GM12878 (cell line): ENCODE measurements at regions not wholly inside any gene's neighbourhood (a gene's known extent, or its start where the extent isn't known, plus 50 kb on each side); places are given as distances from the start of the nearest gene placed in this dataset.

Experiments used
- ATAC-seq: fragments of 200-7000 bp; cut with Tn5 transposase; 3 replicates; pipeline ENCODE4 v1.9.1; 2020; ENCODE audit warnings: mild to moderate bottlenecking, moderate library complexity
- BruUV-seq: library from RNA; stranded (reverse); fragments of 400-500 nt; replicated peaks from 2 replicates; lab custom pipeline; 2021; lab: Mats Ljungman, UMichigan
- CTCF ChIA-PET: fragments of 300-600 bp; sonication (Branson Sonifier 250); formaldehyde crosslinking; extraction: SDS; loops from one replicate; lab custom pipeline; 2021; ENCODE audit warnings: inconsistent platforms; lab: Yijun Ruan, JAX
- POLR2A ChIA-PET: fragments of 350-600 bp; formaldehyde crosslinking; extraction: SDS; loops from one replicate; lab custom pipeline; 2021; ENCODE audit warnings: inconsistent platforms; lab: Charles Lee
- RAD21 ChIA-PET: fragments of 300-600 bp; sonication (Branson Sonifier 250); formaldehyde crosslinking; loops from one replicate; lab custom pipeline; 2023; ENCODE audit warnings: antibody characterized with exemption; ENCODE audit not compliant: unreplicated experiment; lab: Charles Lee
- SMC1A ChIA-PET: fragments of 300-600 bp; sonication (Branson Sonifier 250); formaldehyde crosslinking; loops from one replicate; lab custom pipeline; 2023; ENCODE audit not compliant: unreplicated experiment, uncharacterized antibody; lab: Charles Lee
- DNase-seq: peaks from one replicate; pipeline ENCODE4 v3.0.0-alpha.2; 2011; ENCODE audit warnings: low read depth, low spot score
- FAIRE-seq: peaks from 3 replicates; lab custom pipeline; 2011; peaks lifted over from hg19 to GRCh38; lab: Jason Lieb, UNC
- H2AFZ ChIP-seq: 2 replicates; pipeline ENCODE4 v1.6.0; 2011; ENCODE audit warnings: low read depth, low read length, control low read depth; ENCODE audit not compliant: control insufficient read depth
- H3K27ac ChIP-seq: 2 replicates; pipeline ENCODE4 v1.5.1; 2011; ENCODE audit warnings: control low read depth; ENCODE audit not compliant: control insufficient read depth, insufficient read depth
- H3K27me3 ChIP-seq, 2 experiments: replicated peaks in 1 of 2; 2 replicates each; pipeline versions ENCODE4 v1.6.0 to v1.6.1; 2011; ENCODE audit warnings: low read length in 1 of 2; ENCODE audit not compliant: control insufficient read depth in 2 of 2, insufficient read depth in 2 of 2
- H3K36me3 ChIP-seq, 2 experiments: 2 replicates each; pipeline ENCODE4 v1.5.1; 2011; ENCODE audit warnings: low read length in 1 of 2; ENCODE audit not compliant: control insufficient read depth in 2 of 2, insufficient read depth in 2 of 2
- H3K4me1 ChIP-seq: 2 replicates; pipeline ENCODE4 v1.6.1; 2011; ENCODE audit warnings: mild to moderate bottlenecking, low read length, moderate library complexity, mixed read lengths; ENCODE audit not compliant: control insufficient read depth, insufficient read depth
- H3K4me2 ChIP-seq: 2 replicates; pipeline ENCODE4 v1.6.0; 2011; ENCODE audit warnings: control low read depth; ENCODE audit not compliant: control insufficient read depth, insufficient read depth
- H3K4me3 ChIP-seq: fragments of 200-600 bp; sonication (generic); 2 replicates; pipeline ENCODE4 v1.5.1; 2016
- H3K79me2 ChIP-seq: 2 replicates; pipeline ENCODE4 v1.6.0; 2011; ENCODE audit warnings: low read length; ENCODE audit not compliant: control insufficient read depth, insufficient read depth
- H3K9ac ChIP-seq: 2 replicates; pipeline ENCODE4 v1.8.0; 2011; ENCODE audit warnings: low read length, control low read depth, mixed read lengths; ENCODE audit not compliant: control insufficient read depth, insufficient read depth
- H3K9me3 ChIP-seq: replicated peaks from 3 replicates; pipeline ENCODE4 v1.5.1; 2011; ENCODE audit warnings: mild to moderate bottlenecking, low read length; ENCODE audit not compliant: control insufficient read depth, insufficient read depth
- H4K20me1 ChIP-seq: 2 replicates; pipeline ENCODE4 v1.6.0; 2011; ENCODE audit not compliant: control insufficient read depth, insufficient read depth
- BRCA1 ChIP-seq: IDR thresholded peaks from 2 replicates; pipeline ENCODE4 v1.6.1; 2011; ENCODE audit warnings: low read depth, low read length, improper control_type of control experiment
- CBFB ChIP-seq: IDR thresholded peaks from 2 replicates; pipeline ENCODE4 v1.6.1; 2016; ENCODE audit warnings: antibody characterized with exemption, low read depth
- EED ChIP-seq: sonication (generic); IDR thresholded peaks from 2 replicates; pipeline ENCODE4 v1.6.1; 2016; ENCODE audit warnings: antibody characterized with exemption, low read depth
- EZH2 ChIP-seq: IDR thresholded peaks from 2 replicates; pipeline ENCODE4 v1.6.1; 2012; ENCODE audit warnings: low read depth, mild to moderate bottlenecking, control low read depth, inconsistent platforms, low read length, borderline replicate concordance; ENCODE audit not compliant: control insufficient read depth
- FOXK2 ChIP-seq: fragments of 450-650 bp; IDR thresholded peaks from 2 replicates; pipeline ENCODE4 v1.6.1; 2017; ENCODE audit warnings: mild to moderate bottlenecking, moderate library complexity
- FOXM1 ChIP-seq: IDR thresholded peaks from 2 replicates; pipeline ENCODE4 v1.6.1; 2012; ENCODE audit warnings: low read depth, mild to moderate bottlenecking, inconsistent platforms, low read length, moderate library complexity
- IKZF1 ChIP-seq: fragments of 450-650 bp; conservative IDR thresholded peaks from 2 replicates; pipeline ENCODE4 v1.6.1; 2017; ENCODE audit warnings: antibody characterized with exemption, mild to moderate bottlenecking
- IRF4 ChIP-seq: IDR thresholded peaks from 2 replicates; pipeline ENCODE4 v1.6.1; 2011; ENCODE audit warnings: low read depth, low read length
- NFIC ChIP-seq: IDR thresholded peaks from 2 replicates; pipeline ENCODE4 v1.6.1; 2012; ENCODE audit warnings: low read depth, mild to moderate bottlenecking, inconsistent platforms, low read length, moderate library complexity
- NR2C1 ChIP-seq: fragments of 450-650 bp; IDR thresholded peaks from 2 replicates; pipeline ENCODE4 v1.6.1; 2017; ENCODE audit warnings: antibody characterized with exemption, mild to moderate bottlenecking, moderate library complexity
- RAD21 ChIP-seq: IDR thresholded peaks from 2 replicates; pipeline ENCODE4 v1.6.1; 2011; ENCODE audit warnings: mild to moderate bottlenecking, low read depth, low read length, moderate library complexity; ENCODE audit not compliant: insufficient read depth
- TARDBP ChIP-seq: IDR thresholded peaks from 2 replicates; pipeline ENCODE4 v1.6.1; 2016; ENCODE audit warnings: borderline replicate concordance
- TCF3 ChIP-seq: IDR thresholded peaks from 2 replicates; pipeline ENCODE4 v1.6.1; 2012; ENCODE audit warnings: low read depth, mild to moderate bottlenecking, low read length, borderline replicate concordance; ENCODE audit not compliant: insufficient read depth
- ZBED1 ChIP-seq: IDR thresholded peaks from 2 replicates; pipeline ENCODE4 v1.6.1; 2016; ENCODE audit warnings: borderline replicate concordance
- WGBS: methylation state at CpG from one replicate; pipeline ENCODE4 v1.1.6; 2016; ENCODE audit warnings: low lambda C conversion rate; ENCODE audit not compliant: insufficient replicate concordance, insufficient coverage; ENCODE audit errors: missing lambda C conversion rate; 5-methylcytosine and 5-hydroxymethylcytosine counted together
- in situ Hi-C: fragments of 300-500 bp; cut with MboI; formaldehyde crosslinking; loops from 9 replicates; pipeline ENCODE4 v1.14.3; 2018; ENCODE audit warnings: mixed read lengths
- intact Hi-C: fragments of 100-400 bp; cut with micrococcal nuclease; formaldehyde crosslinking; loops from one replicate; pipeline ENCODE4 v1.14.2; 2022; ENCODE audit not compliant: unreplicated experiment
- TF ChIP-seq, protein P1 (sequence below): IDR thresholded peaks from 2 replicates; pipeline ENCODE4 v1.6.1; 2011; ENCODE audit warnings: low read depth, low read length, improper control_type of control experiment, borderline replicate concordance
- TF ChIP-seq, protein P2 (sequence below): IDR thresholded peaks from 2 replicates; pipeline ENCODE4 v1.6.1; 2012; ENCODE audit warnings: mild to moderate bottlenecking, low read depth, low read length

DNA sequence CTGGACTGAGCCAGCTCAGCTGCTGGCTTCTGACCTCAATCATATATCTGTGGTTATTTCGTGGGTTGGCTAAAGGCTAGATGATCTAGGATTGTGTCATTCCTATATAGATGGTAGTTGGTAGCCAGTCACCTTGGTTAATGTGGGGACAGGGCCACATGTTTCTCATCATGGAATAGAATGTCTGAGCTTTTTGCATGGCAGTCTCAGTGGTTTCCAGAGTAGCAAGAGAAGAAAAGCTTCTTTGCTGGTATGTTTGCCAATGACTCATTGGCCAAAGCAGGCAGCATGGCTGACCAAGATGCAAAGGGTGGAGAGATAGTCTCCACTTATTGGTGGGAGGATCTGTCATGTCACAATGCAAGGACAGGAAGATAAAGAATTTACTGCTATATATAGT, 746.4 kb upstream of the FLRT2 start:
- Histone ChIP-seq H3K36me3 (no peaks in the 10 kb centered on the region), H3K27me3 (no peaks in the 10 kb centered on the region), H2AFZ (no peak overlapping the region), H3K79me2 (no peaks in the 10 kb centered on the region), H3K4me1 (no peaks in the 10 kb centered on the region), H3K9ac (no peak overlapping the region), H3K4me2 (no peak overlapping the region), H4K20me1 (no peaks in the 10 kb centered on the region), H3K9me3 (no peaks in the 10 kb centered on the region), H3K4me3 (no peak overlapping the region), H3K27ac (no peak overlapping the region)
- POLR2A ChIA-PET: no interaction called here
- in situ Hi-C loops: no loop called here
- CTCF ChIA-PET: no interaction called here
- RAD21 ChIA-PET: no interaction called here
- SMC1A ChIA-PET: no interaction called here
- intact Hi-C loops: no loop called here
- WGBS: 0% methylated on average over 1 of the region's 1 CpG
- no peak for FAIRE-seq
- TF ChIP-seq BRCA1 (no peak), EZH2 (no peak), NR2C1 (no peak), IRF4 (no peak), CBFB (no peak), TCF3 (no peak), NFIC (no peak), ZBED1 (no peak), TARDBP (no peak), FOXK2 (no peak), FOXM1 (no peak), IKZF1 (no peak), EED (no peak), RAD21 (no peak)
- TF ChIP-seq, protein P1, sequence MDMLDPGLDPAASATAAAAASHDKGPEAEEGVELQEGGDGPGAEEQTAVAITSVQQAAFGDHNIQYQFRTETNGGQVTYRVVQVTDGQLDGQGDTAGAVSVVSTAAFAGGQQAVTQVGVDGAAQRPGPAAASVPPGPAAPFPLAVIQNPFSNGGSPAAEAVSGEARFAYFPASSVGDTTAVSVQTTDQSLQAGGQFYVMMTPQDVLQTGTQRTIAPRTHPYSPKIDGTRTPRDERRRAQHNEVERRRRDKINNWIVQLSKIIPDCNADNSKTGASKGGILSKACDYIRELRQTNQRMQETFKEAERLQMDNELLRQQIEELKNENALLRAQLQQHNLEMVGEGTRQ: no peak
- TF ChIP-seq, protein P2, sequence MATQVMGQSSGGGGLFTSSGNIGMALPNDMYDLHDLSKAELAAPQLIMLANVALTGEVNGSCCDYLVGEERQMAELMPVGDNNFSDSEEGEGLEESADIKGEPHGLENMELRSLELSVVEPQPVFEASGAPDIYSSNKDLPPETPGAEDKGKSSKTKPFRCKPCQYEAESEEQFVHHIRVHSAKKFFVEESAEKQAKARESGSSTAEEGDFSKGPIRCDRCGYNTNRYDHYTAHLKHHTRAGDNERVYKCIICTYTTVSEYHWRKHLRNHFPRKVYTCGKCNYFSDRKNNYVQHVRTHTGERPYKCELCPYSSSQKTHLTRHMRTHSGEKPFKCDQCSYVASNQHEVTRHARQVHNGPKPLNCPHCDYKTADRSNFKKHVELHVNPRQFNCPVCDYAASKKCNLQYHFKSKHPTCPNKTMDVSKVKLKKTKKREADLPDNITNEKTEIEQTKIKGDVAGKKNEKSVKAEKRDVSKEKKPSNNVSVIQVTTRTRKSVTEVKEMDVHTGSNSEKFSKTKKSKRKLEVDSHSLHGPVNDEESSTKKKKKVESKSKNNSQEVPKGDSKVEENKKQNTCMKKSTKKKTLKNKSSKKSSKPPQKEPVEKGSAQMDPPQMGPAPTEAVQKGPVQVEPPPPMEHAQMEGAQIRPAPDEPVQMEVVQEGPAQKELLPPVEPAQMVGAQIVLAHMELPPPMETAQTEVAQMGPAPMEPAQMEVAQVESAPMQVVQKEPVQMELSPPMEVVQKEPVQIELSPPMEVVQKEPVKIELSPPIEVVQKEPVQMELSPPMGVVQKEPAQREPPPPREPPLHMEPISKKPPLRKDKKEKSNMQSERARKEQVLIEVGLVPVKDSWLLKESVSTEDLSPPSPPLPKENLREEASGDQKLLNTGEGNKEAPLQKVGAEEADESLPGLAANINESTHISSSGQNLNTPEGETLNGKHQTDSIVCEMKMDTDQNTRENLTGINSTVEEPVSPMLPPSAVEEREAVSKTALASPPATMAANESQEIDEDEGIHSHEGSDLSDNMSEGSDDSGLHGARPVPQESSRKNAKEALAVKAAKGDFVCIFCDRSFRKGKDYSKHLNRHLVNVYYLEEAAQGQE: no peak
- no peak for DNase-seq
- no peak for ATAC-seq
- BruUV-seq: no TSS peak
